ENCODE measurements at regions not wholly inside any gene's neighbourhood (a gene's known extent, or its start where the extent isn't known, plus 50 kb on each side); places are given as distances from the start of the nearest gene placed in this dataset.
A peak's percentile ranks its signal among the peaks of the same experiment; 100 is the strongest.

GRCh38 chr2:11955884-11956291, 209.5 kb downstream of the LPIN1 start:
- no peak for FAIRE-seq

- no peak for FAIRE-seq
Measured at GRCh38 chr2:11962707-11963328, 216.4 kb downstream of the LPIN1 start.

GRCh38 chr2:11963966-11964365, 217.5 kb downstream of the LPIN1 start:
- FAIRE-seq, result no peak

- no peak for FAIRE-seq
Measured at GRCh38 chr2:11967946-11968465, 221.6 kb downstream of the LPIN1 start.

GRCh38 chr2:11968521-11968920, 222.1 kb downstream of the LPIN1 start:
- no peak for FAIRE-seq

- no peak for FAIRE-seq
Measured at GRCh38 chr2:11969774-11970173, 223.3 kb downstream of the LPIN1 start.

- FAIRE-seq, result peak; percentile 43
Measured at GRCh38 chr2:11974573-11974972, 228.1 kb downstream of the LPIN1 start.

GRCh38 chr2:11975373-11975772, 228.9 kb downstream of the LPIN1 start:
- no peak for FAIRE-seq

GRCh38 chr2:11976073-11976472, 229.6 kb downstream of the LPIN1 start:
- no peak for FAIRE-seq

- no peak for FAIRE-seq
Measured at GRCh38 chr2:11977766-11978524, 231.5 kb downstream of the LPIN1 start.

- no peak for FAIRE-seq
Measured at GRCh38 chr2:11980809-11981208, 234.4 kb downstream of the LPIN1 start.

GRCh38 chr2:11983401-11983800, 237.0 kb downstream of the LPIN1 start:
- no peak for FAIRE-seq

GRCh38 chr2:11983870-11984269, 237.4 kb downstream of the LPIN1 start:
- no peak for FAIRE-seq

GRCh38 chr2:11984316-11985158, 238.1 kb downstream of the LPIN1 start:
- no peak for FAIRE-seq

- no peak for FAIRE-seq
Measured at GRCh38 chr2:11985817-11986566, 239.6 kb downstream of the LPIN1 start.

- FAIRE-seq, result no peak
Measured at GRCh38 chr2:11987151-11987550, 240.7 kb downstream of the LPIN1 start.

- FAIRE-seq, result no peak
Measured at GRCh38 chr2:11988691-11989353, 242.4 kb downstream of the LPIN1 start.

- FAIRE-seq, result no peak
Measured at GRCh38 chr2:11989354-11989703, 242.9 kb downstream of the LPIN1 start.

GRCh38 chr2:11990576-11990975, 244.1 kb downstream of the LPIN1 start:
- FAIRE-seq, result no peak

- no peak for FAIRE-seq
Measured at GRCh38 chr2:11993749-11994148, 247.3 kb downstream of the LPIN1 start.

- no peak for FAIRE-seq
Measured at GRCh38 chr2:11995456-11995855, 249.0 kb downstream of the LPIN1 start.

- FAIRE-seq, result no peak
Measured at GRCh38 chr2:11996618-11997017, 250.2 kb downstream of the LPIN1 start.
